ENCODE measurements at regions not wholly inside any gene's neighbourhood (a gene's known extent, or its start where the extent isn't known, plus 50 kb on each side); places are given as distances from the start of the nearest gene placed in this dataset.

DNA sequence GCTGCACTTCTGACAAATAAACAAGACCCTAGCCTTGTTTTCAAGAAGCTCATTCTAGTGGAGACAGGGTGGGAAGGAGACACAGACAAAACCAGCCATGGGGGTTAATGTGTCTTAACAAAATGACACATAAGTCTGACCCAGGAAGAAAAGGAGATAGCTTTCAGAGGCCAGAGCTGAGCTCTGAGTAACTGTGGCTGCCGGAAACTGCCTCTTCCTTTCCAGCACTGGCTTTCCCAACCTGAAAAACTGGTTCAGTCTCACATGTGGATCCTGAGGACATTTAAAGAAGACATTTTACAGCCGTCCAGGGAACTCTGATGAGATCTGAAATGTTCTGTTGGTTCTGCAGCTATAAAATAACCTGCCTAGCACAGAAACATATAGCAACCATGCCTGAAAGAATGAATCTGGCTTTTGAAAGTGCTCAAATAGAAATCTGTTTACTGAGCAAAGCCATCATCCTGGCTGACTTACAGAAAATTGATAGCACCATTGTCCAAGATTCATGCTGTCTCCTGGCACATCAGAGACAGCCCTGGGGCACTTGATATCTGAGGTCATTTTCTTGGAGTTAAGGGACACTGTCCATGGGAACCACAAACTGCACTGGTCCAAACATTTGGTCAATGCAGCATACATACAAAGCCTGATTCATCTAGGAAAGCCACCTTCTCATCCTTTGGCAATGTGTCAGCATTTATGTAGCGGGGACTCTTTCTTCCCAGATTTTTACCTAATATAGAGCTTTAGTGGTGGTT, 83.2 kb upstream of the PAX1 start:
- no peak overlapping the region for H3K4me3 ChIP-seq
- H3K4me3 Mint-ChIP-seq: no peak overlapping the region
- H3K4me1 Mint-ChIP-seq: no peaks in the 10 kb centered on the region
- no peaks in the 10 kb centered on the region for H3K36me3 ChIP-seq
- H3K27me3 Mint-ChIP-seq (ENCODE audit: insufficient read depth, low read depth): peaks cover 10% of the 10 kb centered on the region
- no peak overlapping the region for H3K27ac ChIP-seq
- peaks cover 65% of the 10 kb centered on the region for H3K27me3 ChIP-seq
- no peaks in the 10 kb centered on the region for H3F3A ChIP-seq (ENCODE audit: low read depth)
- H3K79me2 ChIP-seq (ENCODE audit: low read depth): no peaks in the 10 kb centered on the region
- H3K4me2 ChIP-seq: no peak overlapping the region
- no peak for DNase-seq (ENCODE audit: low spot score)
- H3K9ac ChIP-seq: no peak overlapping the region
- no peak for TF ChIP-seq EZH2phosphoT487 (IDR thresholded peaks at IDR 0.05)
- TF ChIP-seq, protein P1, sequence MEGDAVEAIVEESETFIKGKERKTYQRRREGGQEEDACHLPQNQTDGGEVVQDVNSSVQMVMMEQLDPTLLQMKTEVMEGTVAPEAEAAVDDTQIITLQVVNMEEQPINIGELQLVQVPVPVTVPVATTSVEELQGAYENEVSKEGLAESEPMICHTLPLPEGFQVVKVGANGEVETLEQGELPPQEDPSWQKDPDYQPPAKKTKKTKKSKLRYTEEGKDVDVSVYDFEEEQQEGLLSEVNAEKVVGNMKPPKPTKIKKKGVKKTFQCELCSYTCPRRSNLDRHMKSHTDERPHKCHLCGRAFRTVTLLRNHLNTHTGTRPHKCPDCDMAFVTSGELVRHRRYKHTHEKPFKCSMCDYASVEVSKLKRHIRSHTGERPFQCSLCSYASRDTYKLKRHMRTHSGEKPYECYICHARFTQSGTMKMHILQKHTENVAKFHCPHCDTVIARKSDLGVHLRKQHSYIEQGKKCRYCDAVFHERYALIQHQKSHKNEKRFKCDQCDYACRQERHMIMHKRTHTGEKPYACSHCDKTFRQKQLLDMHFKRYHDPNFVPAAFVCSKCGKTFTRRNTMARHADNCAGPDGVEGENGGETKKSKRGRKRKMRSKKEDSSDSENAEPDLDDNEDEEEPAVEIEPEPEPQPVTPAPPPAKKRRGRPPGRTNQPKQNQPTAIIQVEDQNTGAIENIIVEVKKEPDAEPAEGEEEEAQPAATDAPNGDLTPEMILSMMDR (IDR thresholded peaks at IDR 0.05): no peak
- no peak for TF ChIP-seq EZH2 (IDR thresholded peaks at IDR 0.05)
- H3K9me3 ChIP-seq (ENCODE audit: low read depth): no peaks in the 10 kb centered on the region
- H2AFZ ChIP-seq (replicated peaks): no peak overlapping the region
- H3K9me3 Mint-ChIP-seq: peaks cover 7% of the 10 kb centered on the region
- no peaks in the 10 kb centered on the region for H4K20me1 ChIP-seq (ENCODE audit: low read depth)
- H3K4me1 ChIP-seq: no peaks in the 10 kb centered on the region
- no peak overlapping the region for H3K27ac Mint-ChIP-seq
- H3K36me3 Mint-ChIP-seq: no peaks in the 10 kb centered on the region

DNA sequence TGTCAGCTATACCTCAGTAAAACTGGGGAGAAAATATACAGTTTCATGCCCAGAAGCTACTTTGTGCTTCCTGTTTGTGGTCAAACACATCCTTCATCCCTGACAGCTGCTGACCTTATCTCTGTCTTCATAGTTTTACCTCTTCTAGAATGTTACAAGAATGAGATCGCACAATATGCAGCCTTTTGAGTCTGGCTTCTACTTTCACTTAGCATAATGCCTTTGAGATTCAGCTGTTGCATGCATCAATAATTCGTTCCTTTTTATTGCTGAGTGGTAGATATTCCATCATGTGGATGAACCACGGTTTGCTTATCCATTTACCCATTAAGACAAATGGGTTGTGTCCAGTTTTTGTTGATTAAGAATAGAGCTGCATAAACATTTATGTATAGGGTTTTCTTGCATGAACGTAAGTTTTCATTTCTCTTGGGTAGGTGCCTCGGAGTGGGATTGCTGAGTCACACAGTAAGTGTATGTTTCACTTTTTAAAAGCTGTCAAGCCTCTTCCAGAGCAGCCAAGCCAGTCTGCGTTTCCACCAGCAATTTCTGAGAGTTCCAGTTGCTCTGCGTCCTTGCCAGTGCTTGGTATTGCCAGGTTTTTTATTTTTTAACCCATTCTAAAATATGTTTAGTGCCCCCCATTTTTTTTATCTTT, 86.6 kb upstream of the PAX1 start:
- Mint-ChIP-seq H3K36me3 (no peaks in the 10 kb centered on the region), H3K9me3 (peaks cover 2% of the 10 kb centered on the region), H3K27ac (no peak overlapping the region), H3K4me3 (no peak overlapping the region), H3K27me3 (ENCODE audit: insufficient read depth, low read depth) (peaks cover 14% of the 10 kb centered on the region), H3K4me1 (no peaks in the 10 kb centered on the region)
- H3K79me2 ChIP-seq (ENCODE audit: low read depth): no peaks in the 10 kb centered on the region
- no peaks in the 10 kb centered on the region for H3F3A ChIP-seq (ENCODE audit: low read depth)
- no peak for TF ChIP-seq EZH2 (IDR thresholded peaks at IDR 0.05)
- TF ChIP-seq, protein P1 (IDR thresholded peaks at IDR 0.05): no peak
- TF ChIP-seq EZH2phosphoT487 (IDR thresholded peaks at IDR 0.05): no peak
- H3K4me3 ChIP-seq: no peak overlapping the region
- no peak overlapping the region for H3K4me2 ChIP-seq
- H3K27me3 ChIP-seq: peaks cover 86% of the 10 kb centered on the region
- no peaks in the 10 kb centered on the region for H3K36me3 ChIP-seq
- no peaks in the 10 kb centered on the region for H3K9me3 ChIP-seq (ENCODE audit: low read depth)
- no peak overlapping the region for H3K9ac ChIP-seq
- no peak overlapping the region for H3K27ac ChIP-seq
- no peaks in the 10 kb centered on the region for H4K20me1 ChIP-seq (ENCODE audit: low read depth)
- no peak for DNase-seq (ENCODE audit: low spot score)
- no peaks in the 10 kb centered on the region for H3K4me1 ChIP-seq
- H2AFZ ChIP-seq (replicated peaks): no peak overlapping the region

DNA sequence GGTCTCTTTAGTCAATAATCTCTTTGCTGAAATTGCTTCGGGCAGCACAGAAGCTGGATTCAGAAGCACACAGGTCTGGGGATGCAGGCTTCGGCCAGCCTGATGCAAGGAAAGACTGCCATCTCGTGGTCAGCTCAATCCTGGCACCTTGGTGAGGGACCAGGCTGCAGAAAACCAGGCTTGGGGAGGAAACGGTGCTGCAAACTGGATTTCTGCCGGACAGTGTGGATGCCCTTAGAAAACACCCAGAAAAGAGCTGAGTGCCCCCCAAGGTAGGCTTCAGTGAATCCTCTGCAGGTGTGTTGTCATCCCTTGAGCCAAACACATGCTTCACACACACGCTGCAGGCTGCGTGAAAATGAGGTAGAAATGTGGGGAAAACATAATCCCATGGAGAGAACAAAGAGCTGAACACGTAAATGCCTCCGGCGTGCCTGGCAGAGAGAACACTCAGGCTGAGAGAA, 89.8 kb upstream of the PAX1 start:
- Histone ChIP-seq H4K20me1 (ENCODE audit: low read depth) (no peaks in the 10 kb centered on the region), H3K4me3 (no peak overlapping the region), H3K27ac (no peak overlapping the region), H3K79me2 (ENCODE audit: low read depth) (no peaks in the 10 kb centered on the region), H3K9me3 (ENCODE audit: low read depth) (no peaks in the 10 kb centered on the region), H3K4me2 (no peak overlapping the region), H3F3A (ENCODE audit: low read depth) (no peaks in the 10 kb centered on the region), H3K36me3 (no peaks in the 10 kb centered on the region), H3K4me1 (no peaks in the 10 kb centered on the region), H3K9ac (no peak overlapping the region), H2AFZ (replicated peaks) (no peak overlapping the region), H3K27me3 (peaks cover 60% of the 10 kb centered on the region)
- no peaks in the 10 kb centered on the region for H3K4me1 Mint-ChIP-seq
- TF ChIP-seq EZH2phosphoT487 (IDR thresholded peaks at IDR 0.05) (no peak), EZH2 (IDR thresholded peaks at IDR 0.05) (peak; percentile 58)
- TF ChIP-seq, protein P1 (IDR thresholded peaks at IDR 0.05): peak; percentile 96
- DNase-seq (ENCODE audit: low spot score): peak; percentile 84
- H3K27ac Mint-ChIP-seq: no peak overlapping the region
- H3K36me3 Mint-ChIP-seq: no peaks in the 10 kb centered on the region
- H3K27me3 Mint-ChIP-seq (ENCODE audit: insufficient read depth, low read depth): peaks cover 11% of the 10 kb centered on the region
- no peaks in the 10 kb centered on the region for H3K9me3 Mint-ChIP-seq
- no peak overlapping the region for H3K4me3 Mint-ChIP-seq
